ENCODE measurements at regions not wholly inside any gene's neighbourhood (a gene's known extent, or its start where the extent isn't known, plus 50 kb on each side); places are given as distances from the start of the nearest gene placed in this dataset.
"Not testable (repeated sequence)": the region's sequence is repeated elsewhere in the genome, so short reads cannot be mapped to it uniquely, and the experiment has no call there.

- not testable (repeated sequence) for DNase-seq
These were observed 269.9 kb downstream of the ZNF37A start for GRCh38 chr10:38364073-38364472.

GRCh38 chr10:38365917-38366316 is 271.8 kb downstream of the ZNF37A start:
- DNase-seq: not testable (repeated sequence)

GRCh38 chr10:38383800-38384199 is 289.7 kb downstream of the ZNF37A start:
- not testable (repeated sequence) for DNase-seq

GRCh38 chr10:38386869-38387268 is 292.7 kb downstream of the ZNF37A start:
- not testable (repeated sequence) for DNase-seq

GRCh38 chr10:38390725-38391124 is 296.6 kb downstream of the ZNF37A start:
- DNase-seq: not testable (repeated sequence)

- DNase-seq: not testable (repeated sequence)
These were observed 301.3 kb downstream of the ZNF37A start for GRCh38 chr10:38395465-38395864.

GRCh38 chr10:38396178-38396954 is 302.2 kb downstream of the ZNF37A start:
- not testable (repeated sequence) for DNase-seq

GRCh38 chr10:38401565-38401964 is 307.4 kb downstream of the ZNF37A start:
- not testable (repeated sequence) for DNase-seq

GRCh38 chr10:38402442-38403346 is 308.6 kb downstream of the ZNF37A start:
- DNase-seq: peak; percentile 64

- DNase-seq: not testable (repeated sequence)
These were observed 309.4 kb downstream of the ZNF37A start for GRCh38 chr10:38403347-38404117.

GRCh38 chr10:38423634-38424033 is 329.5 kb downstream of the ZNF37A start:
- not testable (repeated sequence) for DNase-seq

- DNase-seq: not testable (repeated sequence)
These were observed 336.1 kb downstream of the ZNF37A start for GRCh38 chr10:38430242-38430641.

- DNase-seq: not testable (repeated sequence)
These were observed 343.2 kb downstream of the ZNF37A start for GRCh38 chr10:38437359-38437758.

- DNase-seq: not testable (repeated sequence)
These were observed 354.6 kb downstream of the ZNF37A start for GRCh38 chr10:38448614-38449355.

- not testable (repeated sequence) for DNase-seq
These were observed 355.5 kb downstream of the ZNF37A start for GRCh38 chr10:38449618-38450017.

- not testable (repeated sequence) for DNase-seq
These were observed 356.4 kb downstream of the ZNF37A start for GRCh38 chr10:38450372-38451057.

- DNase-seq: not testable (repeated sequence)
These were observed 357.3 kb downstream of the ZNF37A start for GRCh38 chr10:38451306-38451967.

All from DMS153 (cell line).